IMR-90 (cell line): ENCODE measurements at regions not wholly inside any gene's neighbourhood (a gene's known extent, or its start where the extent isn't known, plus 50 kb on each side); places are given as distances from the start of the nearest gene placed in this dataset.

Experiments used
- ATAC-seq: fragments of 200-7000 bp; cut with Tn5 transposase; 2 replicates; pipeline ENCODE4 v1.9.1; 2020; ENCODE audit warnings: low read depth, mild to moderate bottlenecking, moderate library complexity
- BruUV-seq: library from RNA; stranded (reverse); fragments of 400-500 nt; replicated peaks from 2 replicates; lab custom pipeline; 2021; lab: Mats Ljungman, UMichigan
- CTCF ChIA-PET: fragments of 300-600 bp; formaldehyde crosslinking; extraction: SDS; loops from one replicate; lab custom pipeline; 2021; ENCODE audit warnings: antibody characterized with exemption; lab: Yijun Ruan, JAX
- POLR2A ChIA-PET: fragments of 300-600 bp; sonication (Branson Sonifier 250); formaldehyde crosslinking; loops from one replicate; lab custom pipeline; 2022; ENCODE audit warnings: antibody characterized with exemption; ENCODE audit not compliant: unreplicated experiment; lab: Charles Lee
- DNase-seq: peaks from one replicate; pipeline ENCODE4 v3.0.0; 2013
- H2AFZ ChIP-seq: replicated peaks from 2 replicates; pipeline ENCODE3; 2013; ENCODE audit warnings: low read length, mild to moderate bottlenecking; ENCODE audit not compliant: poor library complexity
- H2AK5ac ChIP-seq: 2 replicates; pipeline ENCODE4 v1.6.1; 2013; ENCODE audit warnings: low read depth, low read length, inconsistent platforms
- H2AK9ac ChIP-seq: replicated peaks from 2 replicates; pipeline ENCODE3; 2013; ENCODE audit warnings: mild to moderate bottlenecking, low read depth, low read length, moderate library complexity; ENCODE audit not compliant: poor library complexity
- H2BK120ac ChIP-seq: 2 replicates; pipeline ENCODE4 v1.6.1; 2013; ENCODE audit warnings: low read depth, low read length, inconsistent platforms
- H2BK15ac ChIP-seq: 3 replicates; pipeline ENCODE4 v1.6.1; 2013; ENCODE audit warnings: low read depth, low read length, inconsistent platforms
- H2BK20ac ChIP-seq: 2 replicates; pipeline ENCODE4 v1.6.1; 2013; ENCODE audit warnings: low read depth, mild to moderate bottlenecking, inconsistent platforms, low read length, moderate library complexity
- H2BK5ac ChIP-seq: 2 replicates; pipeline ENCODE4 v1.6.1; 2013; ENCODE audit warnings: mild to moderate bottlenecking, low read depth, low read length, inconsistent platforms; ENCODE audit not compliant: poor library complexity, severe bottlenecking
- H3K14ac ChIP-seq: replicated peaks from 2 replicates; pipeline ENCODE4 v1.6.1; 2013; ENCODE audit warnings: low read depth, low read length, inconsistent platforms
- H3K18ac ChIP-seq: 2 replicates; pipeline ENCODE4 v1.6.1; 2013; ENCODE audit warnings: low read depth, low read length, control low read depth
- H3K23ac ChIP-seq: 2 replicates; pipeline ENCODE4 v1.6.1; 2013; ENCODE audit warnings: low read depth, low read length, inconsistent platforms
- H3K27ac ChIP-seq: 2 replicates; pipeline ENCODE4 v1.5.1; 2013; ENCODE audit warnings: mild to moderate bottlenecking, control low read depth, low read length; ENCODE audit not compliant: insufficient read depth
- H3K27me3 ChIP-seq: 2 replicates; pipeline ENCODE4 v1.6.1; 2013; ENCODE audit warnings: low read length; ENCODE audit not compliant: control insufficient read depth, insufficient read depth
- H3K36me3 ChIP-seq: 2 replicates; pipeline ENCODE4 v1.6.1; 2013; ENCODE audit warnings: low read length, mixed read lengths; ENCODE audit not compliant: control insufficient read depth, insufficient read depth
- H3K4ac ChIP-seq: 2 replicates; pipeline ENCODE4 v1.6.1; 2013; ENCODE audit warnings: low read depth, low read length, inconsistent platforms
- H3K4me1 ChIP-seq: 2 replicates; pipeline ENCODE4 v1.6.1; 2013; ENCODE audit warnings: low read length, mixed read lengths; ENCODE audit not compliant: control insufficient read depth, insufficient read depth
- H3K4me2 ChIP-seq: 2 replicates; pipeline ENCODE4 v1.6.1; 2013; ENCODE audit warnings: low read depth, mild to moderate bottlenecking, control low read depth, low read length, moderate library complexity
- H3K4me3 ChIP-seq: 2 replicates; pipeline ENCODE4 v1.5.1; 2013; ENCODE audit warnings: low read depth, mild to moderate bottlenecking, control low read depth, low read length, moderate library complexity; ENCODE audit not compliant: insufficient read depth
- H3K56ac ChIP-seq: 2 replicates; pipeline ENCODE4 v1.6.1; 2013; ENCODE audit warnings: low read length, inconsistent platforms; ENCODE audit not compliant: insufficient read depth; ENCODE audit errors: extremely low read depth
- H3K79me1 ChIP-seq, 2 experiments: 2 replicates each; pipeline ENCODE4 v1.6.1; 2013; ENCODE audit warnings: low read length in 2 of 2, inconsistent platforms in 1 of 2, low read depth in 1 of 2
- H3K9ac ChIP-seq: 2 replicates; pipeline ENCODE4 v1.6.1; 2013; ENCODE audit warnings: low read depth, low read length, control low read depth
- H3K9me1 ChIP-seq: 2 replicates; pipeline ENCODE4 v1.6.1; 2013; ENCODE audit warnings: low read length, inconsistent platforms; ENCODE audit not compliant: insufficient read depth
- H3K9me3 ChIP-seq: 2 replicates; pipeline ENCODE4 v1.6.1; 2013; ENCODE audit warnings: low read length; ENCODE audit not compliant: control insufficient read depth, insufficient read depth
- H4K20me1 ChIP-seq: 2 replicates; pipeline ENCODE4 v1.6.1; 2013; ENCODE audit warnings: low read length, inconsistent platforms; ENCODE audit not compliant: insufficient read depth
- H4K5ac ChIP-seq: 2 replicates; pipeline ENCODE4 v1.6.1; 2013; ENCODE audit warnings: mild to moderate bottlenecking, low read depth, low read length, control low read depth
- H4K8ac ChIP-seq, 2 experiments: 2 replicates each; pipeline ENCODE4 v1.6.1; 2013; ENCODE audit warnings: low read depth in 2 of 2, low read length in 2 of 2, control low read depth in 1 of 2, inconsistent platforms in 1 of 2
- H4K91ac ChIP-seq: 2 replicates; pipeline ENCODE4 v1.6.1; 2013; ENCODE audit warnings: low read depth, low read length, inconsistent platforms; ENCODE audit not compliant: insufficient read depth
- BHLHE40 ChIP-seq: fragments of 150-350 bp; IDR thresholded peaks from 2 replicates; pipeline ENCODE4 v1.6.1; 2016; ENCODE audit warnings: mild to moderate bottlenecking, low read depth, low read length
- CEBPB ChIP-seq: IDR thresholded peaks from 2 replicates; pipeline ENCODE4 v1.6.1; 2012; ENCODE audit warnings: low read depth, low read length, improper control_type of control experiment
- CHD1 ChIP-seq: IDR thresholded peaks from 2 replicates; pipeline ENCODE4 v1.6.1; 2012; ENCODE audit warnings: low read depth, low read length, improper control_type of control experiment
- ELK1 ChIP-seq: fragments of 150-350 bp; IDR thresholded peaks from 2 replicates; pipeline ENCODE4 v1.6.1; 2016; ENCODE audit warnings: low read depth, mild to moderate bottlenecking, low read length, moderate library complexity, borderline replicate concordance
- FOS ChIP-seq: fragments of 150-350 bp; IDR thresholded peaks from 2 replicates; pipeline ENCODE4 v1.6.1; 2016; ENCODE audit warnings: low read depth, low read length
- MAFK ChIP-seq: IDR thresholded peaks from 2 replicates; pipeline ENCODE4 v1.6.1; 2012; ENCODE audit warnings: low read depth, low read length, improper control_type of control experiment
- MAZ ChIP-seq: IDR thresholded peaks from 2 replicates; pipeline ENCODE4 v1.6.1; 2012; ENCODE audit warnings: low read depth, mild to moderate bottlenecking, low read length, improper control_type of control experiment, moderate library complexity, borderline replicate concordance
- MXI1 ChIP-seq: IDR thresholded peaks from 2 replicates; pipeline ENCODE4 v1.6.1; 2012; ENCODE audit warnings: low read depth, mild to moderate bottlenecking, low read length, moderate library complexity, borderline replicate concordance
- NFE2L2 ChIP-seq: fragments of 150-350 bp; IDR thresholded peaks from 2 replicates; pipeline ENCODE4 v1.6.1; 2016; ENCODE audit warnings: low read depth, mild to moderate bottlenecking, low read length
- POLR2A ChIP-seq: IDR thresholded peaks from 2 replicates; pipeline ENCODE4 v1.6.1; 2012; ENCODE audit warnings: mild to moderate bottlenecking, low read depth, low read length
- RAD21 ChIP-seq: IDR thresholded peaks from 2 replicates; pipeline ENCODE4 v1.6.1; 2012; ENCODE audit warnings: low read length, improper control_type of control experiment
- RCOR1 ChIP-seq: IDR thresholded peaks from 2 replicates; pipeline ENCODE4 v1.6.1; 2012; ENCODE audit warnings: mild to moderate bottlenecking, low read length, improper control_type of control experiment; ENCODE audit not compliant: insufficient replicate concordance
- RFX5 ChIP-seq: IDR thresholded peaks from 2 replicates; pipeline ENCODE4 v1.8.0; 2012; ENCODE audit warnings: low read depth, mild to moderate bottlenecking, low read length, moderate library complexity
- SMC3 ChIP-seq: fragments of 150-350 bp; IDR thresholded peaks from 2 replicates; pipeline ENCODE4 v1.6.1; 2016; ENCODE audit warnings: low read depth, mild to moderate bottlenecking, antibody characterized with exemption, low read length, moderate library complexity
- USF2 ChIP-seq: fragments of 150-350 bp; IDR thresholded peaks from 2 replicates; pipeline ENCODE4 v1.6.1; 2017; ENCODE audit warnings: mild to moderate bottlenecking, antibody characterized with exemption, low read length, low read depth
- WGBS, 2 experiments: methylation state at CpG; one replicate each; pipeline versions ENCODE4 v1.1.5 to v1.1.7; 2013; ENCODE audit warnings: missing lambda C conversion rate in 2 of 2; ENCODE audit not compliant: insufficient read length in 1 of 2; ENCODE audit errors: extremely low coverage in 2 of 2; 5-methylcytosine and 5-hydroxymethylcytosine counted together
- dilution Hi-C: fragments of 300-500 bp; cut with HindIII; formaldehyde crosslinking; loops from one replicate; pipeline ENCODE4 v1.14.3; 2018; ENCODE audit warnings: low sequenced_read_pairs; ENCODE audit not compliant: unreplicated experiment
- in situ Hi-C: fragments of 300-500 bp; cut with MboI; formaldehyde crosslinking; loops from 3 replicates; pipeline ENCODE4 v1.14.3; 2019; ENCODE audit warnings: low sequenced_read_pairs, inconsistent platforms, mixed read lengths
- intact Hi-C: fragments of 100-400 bp; cut with micrococcal nuclease; formaldehyde crosslinking; loops from 2 replicates; pipeline ENCODE4 v1.10.0; 2022
- TF ChIP-seq, protein P1 (sequence below): conservative IDR thresholded peaks from 2 replicates; pipeline ENCODE4 v1.5.1; 2012; ENCODE audit warnings: mild to moderate bottlenecking, low read depth, low read length, improper control_type of control experiment

GRCh38 chr12:127297327-127297726 is 969.6 kb upstream of the TMEM132C start:
- peaks cover 14% of the 10 kb centered on the region for H3K9me3 ChIP-seq
- H2AFZ ChIP-seq = no peak overlapping the region
- ATAC-seq = no peak
- dilution Hi-C loops = no loop called here
- intact Hi-C loops = no loop called here
- H4K5ac ChIP-seq = no peak overlapping the region
- H3K9ac ChIP-seq = no peak overlapping the region
- no peak overlapping the region for H2BK20ac ChIP-seq
- H2BK5ac ChIP-seq = no peak overlapping the region
- no peak overlapping the region for H3K4me3 ChIP-seq
- no peak overlapping the region for H3K14ac ChIP-seq
- H3K27ac ChIP-seq = no peak overlapping the region
- H2AK5ac ChIP-seq = no peak overlapping the region
- no peak overlapping the region for H3K23ac ChIP-seq
- H4K8ac ChIP-seq = no peak overlapping the region
- no peak overlapping the region for H4K91ac ChIP-seq
- H3K18ac ChIP-seq = no peak overlapping the region
- ChIA-PET CTCF (no interaction called here), POLR2A (no interaction called here)
- H3K56ac ChIP-seq = no peak overlapping the region
- no peak overlapping the region for H2BK120ac ChIP-seq
- BruUV-seq = no TSS peak
- H3K4me2 ChIP-seq = no peak overlapping the region
- in situ Hi-C loops = no loop called here
- H2BK15ac ChIP-seq = no peak overlapping the region
- no peaks in the 10 kb centered on the region for H3K4me1 ChIP-seq
- no peaks in the 10 kb centered on the region for H3K36me3 ChIP-seq
- H3K27me3 ChIP-seq = no peaks in the 10 kb centered on the region
- DNase-seq = no peak
- no peaks in the 10 kb centered on the region for H3K9me1 ChIP-seq
- TF ChIP-seq CEBPB (no peak), RAD21 (no peak), POLR2A (no peak), ELK1 (no peak), RCOR1 (no peak), BHLHE40 (no peak), MXI1 (no peak), FOS (no peak), MAZ (no peak), CHD1 (no peak), MAFK (no peak), SMC3 (no peak), RFX5 (no peak), USF2 (no peak), NFE2L2 (no peak)
- TF ChIP-seq, protein P1, sequence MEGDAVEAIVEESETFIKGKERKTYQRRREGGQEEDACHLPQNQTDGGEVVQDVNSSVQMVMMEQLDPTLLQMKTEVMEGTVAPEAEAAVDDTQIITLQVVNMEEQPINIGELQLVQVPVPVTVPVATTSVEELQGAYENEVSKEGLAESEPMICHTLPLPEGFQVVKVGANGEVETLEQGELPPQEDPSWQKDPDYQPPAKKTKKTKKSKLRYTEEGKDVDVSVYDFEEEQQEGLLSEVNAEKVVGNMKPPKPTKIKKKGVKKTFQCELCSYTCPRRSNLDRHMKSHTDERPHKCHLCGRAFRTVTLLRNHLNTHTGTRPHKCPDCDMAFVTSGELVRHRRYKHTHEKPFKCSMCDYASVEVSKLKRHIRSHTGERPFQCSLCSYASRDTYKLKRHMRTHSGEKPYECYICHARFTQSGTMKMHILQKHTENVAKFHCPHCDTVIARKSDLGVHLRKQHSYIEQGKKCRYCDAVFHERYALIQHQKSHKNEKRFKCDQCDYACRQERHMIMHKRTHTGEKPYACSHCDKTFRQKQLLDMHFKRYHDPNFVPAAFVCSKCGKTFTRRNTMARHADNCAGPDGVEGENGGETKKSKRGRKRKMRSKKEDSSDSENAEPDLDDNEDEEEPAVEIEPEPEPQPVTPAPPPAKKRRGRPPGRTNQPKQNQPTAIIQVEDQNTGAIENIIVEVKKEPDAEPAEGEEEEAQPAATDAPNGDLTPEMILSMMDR = no peak
- H3K4ac ChIP-seq = no peak overlapping the region
- no peak overlapping the region for H2AK9ac ChIP-seq
- no peaks in the 10 kb centered on the region for H4K20me1 ChIP-seq
- no CpG with 5 or more reads among the region's 3 CpGs for WGBS, 2 experiments
- no peaks in the 10 kb centered on the region for H3K79me1 ChIP-seq
